ENCODE measurements at regions not wholly inside any gene's neighbourhood (a gene's known extent, or its start where the extent isn't known, plus 50 kb on each side); places are given as distances from the start of the nearest gene placed in this dataset.

DNA sequence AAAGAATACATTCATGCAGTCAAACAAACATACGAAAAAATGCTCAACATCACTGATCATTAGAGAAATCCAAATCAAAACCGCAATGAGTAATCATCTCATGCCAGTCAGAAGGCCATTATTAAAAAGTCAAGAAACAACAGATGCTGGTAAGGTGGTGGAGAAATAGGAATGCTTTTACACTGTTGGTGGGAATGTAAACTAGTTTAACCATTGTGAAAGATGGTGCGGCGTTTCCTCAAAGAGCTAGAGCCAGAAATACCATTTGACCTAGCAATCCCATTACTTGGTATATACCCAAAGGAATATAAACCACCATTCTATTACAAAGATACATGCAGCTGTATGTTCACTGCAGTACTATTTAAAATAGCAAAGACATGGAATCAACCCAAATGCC lies 330.4 kb downstream of the EDEM1 start:
- H3K4me1 ChIP-seq (ENCODE audit: low read length) = no peaks in the 10 kb centered on the region
- H3F3A ChIP-seq (ENCODE audit: insufficient read depth, low read length) = no peaks in the 10 kb centered on the region
- no peak for TF ChIP-seq EZH2 (optimal IDR thresholded peaks at IDR 0.05; ENCODE audit: low read depth, low read length)
- TF ChIP-seq EZH2phosphoT487 (IDR thresholded peaks at IDR 0.05; ENCODE audit: low read length) = no peak
- TF ChIP-seq, protein P1, sequence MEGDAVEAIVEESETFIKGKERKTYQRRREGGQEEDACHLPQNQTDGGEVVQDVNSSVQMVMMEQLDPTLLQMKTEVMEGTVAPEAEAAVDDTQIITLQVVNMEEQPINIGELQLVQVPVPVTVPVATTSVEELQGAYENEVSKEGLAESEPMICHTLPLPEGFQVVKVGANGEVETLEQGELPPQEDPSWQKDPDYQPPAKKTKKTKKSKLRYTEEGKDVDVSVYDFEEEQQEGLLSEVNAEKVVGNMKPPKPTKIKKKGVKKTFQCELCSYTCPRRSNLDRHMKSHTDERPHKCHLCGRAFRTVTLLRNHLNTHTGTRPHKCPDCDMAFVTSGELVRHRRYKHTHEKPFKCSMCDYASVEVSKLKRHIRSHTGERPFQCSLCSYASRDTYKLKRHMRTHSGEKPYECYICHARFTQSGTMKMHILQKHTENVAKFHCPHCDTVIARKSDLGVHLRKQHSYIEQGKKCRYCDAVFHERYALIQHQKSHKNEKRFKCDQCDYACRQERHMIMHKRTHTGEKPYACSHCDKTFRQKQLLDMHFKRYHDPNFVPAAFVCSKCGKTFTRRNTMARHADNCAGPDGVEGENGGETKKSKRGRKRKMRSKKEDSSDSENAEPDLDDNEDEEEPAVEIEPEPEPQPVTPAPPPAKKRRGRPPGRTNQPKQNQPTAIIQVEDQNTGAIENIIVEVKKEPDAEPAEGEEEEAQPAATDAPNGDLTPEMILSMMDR (IDR thresholded peaks at IDR 0.05; ENCODE audit: low read length) = no peak
- H3K36me3 ChIP-seq (replicated peaks; ENCODE audit: insufficient read depth, low read length) = no peaks in the 10 kb centered on the region
- no peak overlapping the region for H3K27ac ChIP-seq (ENCODE audit: low read length)
- H3K4me3 ChIP-seq (ENCODE audit: low read length) = no peak overlapping the region
- H2AFZ ChIP-seq (ENCODE audit: low read length) = no peak overlapping the region
- no peaks in the 10 kb centered on the region; the same call in 1 of the 2 replicates for H3K9me3 ChIP-seq (replicated peaks; ENCODE audit: insufficient read depth, low read length)
- H3K4me2 ChIP-seq (ENCODE audit: low read depth, low read length) = no peak overlapping the region
- no peak overlapping the region for H3K9ac ChIP-seq (ENCODE audit: low read length)
- H3K9me2 ChIP-seq (replicated peaks; ENCODE audit: insufficient read depth, low read length) = no peaks in the 10 kb centered on the region
- DNase-seq = no peak
- no peaks in the 10 kb centered on the region for H4K20me1 ChIP-seq (ENCODE audit: insufficient read depth, low read length)
- H3K79me2 ChIP-seq (ENCODE audit: low read length) = no peaks in the 10 kb centered on the region
- no peaks in the 10 kb centered on the region for H3K27me3 ChIP-seq (replicated peaks; ENCODE audit: insufficient read depth, low read length)

DNA sequence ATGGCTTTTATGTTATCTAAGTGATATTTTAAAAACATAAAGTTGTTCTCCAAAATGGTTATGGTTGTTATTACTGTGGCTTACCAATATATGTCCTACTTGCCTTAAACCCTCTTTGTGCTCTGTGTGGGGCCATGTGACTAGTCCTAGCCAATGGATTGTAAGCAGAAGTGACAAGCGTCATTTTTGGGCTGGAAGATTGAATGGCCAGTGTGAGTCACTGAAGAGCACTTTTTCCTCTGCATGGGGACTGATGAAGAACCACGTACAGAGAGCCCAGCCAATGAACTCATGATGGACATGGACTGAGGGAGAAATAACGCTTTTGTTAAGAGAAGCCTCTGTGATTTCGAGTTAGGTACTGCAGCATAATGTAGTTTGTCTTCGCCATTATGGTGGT lies 332.7 kb downstream of the EDEM1 start:
- Histone ChIP-seq H3K9me3 (replicated peaks; ENCODE audit: insufficient read depth, low read length) (no peaks in the 10 kb centered on the region; the same call in 1 of the 2 replicates), H3K36me3 (replicated peaks; ENCODE audit: insufficient read depth, low read length) (no peaks in the 10 kb centered on the region), H3K9ac (ENCODE audit: low read length) (no peak overlapping the region), H3K27ac (ENCODE audit: low read length) (no peak overlapping the region), H3F3A (ENCODE audit: insufficient read depth, low read length) (no peaks in the 10 kb centered on the region), H2AFZ (ENCODE audit: low read length) (no peak overlapping the region), H3K79me2 (ENCODE audit: low read length) (no peaks in the 10 kb centered on the region), H3K27me3 (replicated peaks; ENCODE audit: insufficient read depth, low read length) (no peaks in the 10 kb centered on the region), H3K4me3 (ENCODE audit: low read length) (no peak overlapping the region), H3K4me1 (ENCODE audit: low read length) (no peaks in the 10 kb centered on the region), H3K9me2 (replicated peaks; ENCODE audit: insufficient read depth, low read length) (no peaks in the 10 kb centered on the region), H3K4me2 (ENCODE audit: low read depth, low read length) (no peak overlapping the region), H4K20me1 (ENCODE audit: insufficient read depth, low read length) (no peaks in the 10 kb centered on the region)
- no peak for DNase-seq
- no peak for TF ChIP-seq EZH2 (optimal IDR thresholded peaks at IDR 0.05; ENCODE audit: low read depth, low read length)

DNA sequence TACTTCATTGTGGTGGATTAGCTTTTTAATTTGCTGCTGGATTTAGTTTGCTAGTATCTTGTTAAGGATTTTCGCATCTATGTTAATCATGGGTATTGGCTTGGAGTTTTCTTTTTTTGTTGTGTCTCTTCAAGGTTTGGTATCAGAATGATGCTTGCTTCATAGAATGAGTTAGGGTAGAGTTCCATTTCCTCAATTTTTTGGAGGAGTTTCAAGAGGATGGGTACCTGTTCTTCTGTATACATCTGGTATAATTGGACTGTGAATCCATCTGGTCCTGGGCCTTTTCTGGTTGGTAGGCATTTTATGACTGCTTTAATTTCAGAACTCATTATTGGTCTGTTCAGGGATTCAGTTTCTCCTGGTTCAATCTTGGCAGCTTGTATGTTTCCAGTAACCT lies 335.6 kb downstream of the EDEM1 start:
- Histone ChIP-seq H3K9ac (ENCODE audit: low read length) (no peak overlapping the region), H3K27me3 (replicated peaks; ENCODE audit: insufficient read depth, low read length) (no peaks in the 10 kb centered on the region), H3K4me2 (ENCODE audit: low read depth, low read length) (no peak overlapping the region), H3K79me2 (ENCODE audit: low read length) (no peaks in the 10 kb centered on the region), H3F3A (ENCODE audit: insufficient read depth, low read length) (no peaks in the 10 kb centered on the region), H3K9me2 (replicated peaks; ENCODE audit: insufficient read depth, low read length) (no peaks in the 10 kb centered on the region), H3K27ac (ENCODE audit: low read length) (no peak overlapping the region), H2AFZ (ENCODE audit: low read length) (no peak overlapping the region), H3K4me3 (ENCODE audit: low read length) (no peak overlapping the region), H3K9me3 (replicated peaks; ENCODE audit: insufficient read depth, low read length) (no peaks in the 10 kb centered on the region), H4K20me1 (ENCODE audit: insufficient read depth, low read length) (no peaks in the 10 kb centered on the region), H3K36me3 (replicated peaks; ENCODE audit: insufficient read depth, low read length) (no peaks in the 10 kb centered on the region), H3K4me1 (ENCODE audit: low read length) (no peaks in the 10 kb centered on the region)
- no peak for TF ChIP-seq EZH2 (optimal IDR thresholded peaks at IDR 0.05; ENCODE audit: low read depth, low read length)
- DNase-seq = no peak

DNA sequence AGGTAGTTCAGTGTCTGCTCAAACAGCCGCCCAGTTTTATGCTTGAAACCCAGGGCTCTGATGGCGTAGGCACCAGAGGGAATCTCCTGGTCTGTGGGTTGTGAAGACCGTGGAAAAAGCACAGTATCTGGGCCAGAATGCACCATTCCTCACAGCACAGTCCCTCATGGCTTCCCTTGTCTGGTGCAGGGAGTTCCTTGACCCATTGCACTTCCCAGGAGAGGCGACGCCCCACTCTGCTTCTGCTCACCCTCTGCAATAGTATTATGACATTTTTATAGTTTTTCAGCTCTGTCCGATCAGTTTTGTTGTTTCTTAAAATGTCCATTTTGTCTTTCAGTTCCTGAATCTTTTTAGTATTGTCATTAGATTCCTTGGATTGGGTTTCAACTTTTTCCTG lies 343.5 kb downstream of the EDEM1 start:
- H3K9me3 ChIP-seq (replicated peaks; ENCODE audit: insufficient read depth, low read length) = no peaks in the 10 kb centered on the region
- TF ChIP-seq, protein P1 (IDR thresholded peaks at IDR 0.05; ENCODE audit: low read length) = no peak
- TF ChIP-seq EZH2 (optimal IDR thresholded peaks at IDR 0.05; ENCODE audit: low read depth, low read length) (no peak), EZH2phosphoT487 (IDR thresholded peaks at IDR 0.05; ENCODE audit: low read length) (no peak)
- no peaks in the 10 kb centered on the region for H3F3A ChIP-seq (ENCODE audit: insufficient read depth, low read length)
- no peaks in the 10 kb centered on the region for H3K9me2 ChIP-seq (replicated peaks; ENCODE audit: insufficient read depth, low read length)
- no peak overlapping the region for H3K9ac ChIP-seq (ENCODE audit: low read length)
- H3K27me3 ChIP-seq (replicated peaks; ENCODE audit: insufficient read depth, low read length) = no peaks in the 10 kb centered on the region
- no peak for DNase-seq
- no peaks in the 10 kb centered on the region for H3K4me1 ChIP-seq (ENCODE audit: low read length)
- H3K4me2 ChIP-seq (ENCODE audit: low read depth, low read length) = no peak overlapping the region
- no peak overlapping the region for H3K27ac ChIP-seq (ENCODE audit: low read length)
- no peaks in the 10 kb centered on the region for H3K79me2 ChIP-seq (ENCODE audit: low read length)
- H2AFZ ChIP-seq (ENCODE audit: low read length) = no peak overlapping the region
- H4K20me1 ChIP-seq (ENCODE audit: insufficient read depth, low read length) = no peaks in the 10 kb centered on the region
- H3K4me3 ChIP-seq (ENCODE audit: low read length) = no peak overlapping the region
- H3K36me3 ChIP-seq (replicated peaks; ENCODE audit: insufficient read depth, low read length) = no peaks in the 10 kb centered on the region
